ENCODE measurements at regions not wholly inside any gene's neighbourhood (a gene's known extent, or its start where the extent isn't known, plus 50 kb on each side); places are given as distances from the start of the nearest gene placed in this dataset.

DNA sequence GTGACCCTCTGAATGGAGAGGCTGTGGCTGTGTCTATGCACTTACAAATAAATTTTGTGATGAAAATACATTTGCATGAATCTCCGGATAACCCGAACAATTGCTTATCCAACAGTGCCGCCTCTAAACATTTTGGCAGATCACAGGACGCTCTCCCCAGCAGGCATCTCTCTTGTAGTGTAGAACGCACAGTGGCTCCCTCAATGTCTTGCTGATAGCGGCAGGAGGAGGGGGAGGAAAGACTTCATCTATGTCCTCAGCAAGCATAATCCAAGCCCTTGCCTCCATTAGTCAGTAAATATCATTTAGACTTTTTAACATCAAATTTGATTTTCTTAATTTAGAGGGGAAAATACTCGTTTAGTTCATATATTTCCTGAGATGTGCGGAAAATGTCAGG is 318.1 kb upstream of the IGF1R start:
- Histone ChIP-seq H3K4me3 (no peak overlapping the region), H3K9me3 (no peaks in the 10 kb centered on the region), H3K27me3 (no peaks in the 10 kb centered on the region), H3K27ac (no peak overlapping the region), H3K4me1 (no peaks in the 10 kb centered on the region), H3K36me3 (no peaks in the 10 kb centered on the region)
- TF ChIP-seq, protein P1, sequence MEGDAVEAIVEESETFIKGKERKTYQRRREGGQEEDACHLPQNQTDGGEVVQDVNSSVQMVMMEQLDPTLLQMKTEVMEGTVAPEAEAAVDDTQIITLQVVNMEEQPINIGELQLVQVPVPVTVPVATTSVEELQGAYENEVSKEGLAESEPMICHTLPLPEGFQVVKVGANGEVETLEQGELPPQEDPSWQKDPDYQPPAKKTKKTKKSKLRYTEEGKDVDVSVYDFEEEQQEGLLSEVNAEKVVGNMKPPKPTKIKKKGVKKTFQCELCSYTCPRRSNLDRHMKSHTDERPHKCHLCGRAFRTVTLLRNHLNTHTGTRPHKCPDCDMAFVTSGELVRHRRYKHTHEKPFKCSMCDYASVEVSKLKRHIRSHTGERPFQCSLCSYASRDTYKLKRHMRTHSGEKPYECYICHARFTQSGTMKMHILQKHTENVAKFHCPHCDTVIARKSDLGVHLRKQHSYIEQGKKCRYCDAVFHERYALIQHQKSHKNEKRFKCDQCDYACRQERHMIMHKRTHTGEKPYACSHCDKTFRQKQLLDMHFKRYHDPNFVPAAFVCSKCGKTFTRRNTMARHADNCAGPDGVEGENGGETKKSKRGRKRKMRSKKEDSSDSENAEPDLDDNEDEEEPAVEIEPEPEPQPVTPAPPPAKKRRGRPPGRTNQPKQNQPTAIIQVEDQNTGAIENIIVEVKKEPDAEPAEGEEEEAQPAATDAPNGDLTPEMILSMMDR (IDR thresholded peaks at IDR 0.05) = no peak
- intact Hi-C loops (cut with DNase I) = no loop called here
- DNase-seq (ENCODE audit: low spot score in 2 of 2) = no peak

DNA sequence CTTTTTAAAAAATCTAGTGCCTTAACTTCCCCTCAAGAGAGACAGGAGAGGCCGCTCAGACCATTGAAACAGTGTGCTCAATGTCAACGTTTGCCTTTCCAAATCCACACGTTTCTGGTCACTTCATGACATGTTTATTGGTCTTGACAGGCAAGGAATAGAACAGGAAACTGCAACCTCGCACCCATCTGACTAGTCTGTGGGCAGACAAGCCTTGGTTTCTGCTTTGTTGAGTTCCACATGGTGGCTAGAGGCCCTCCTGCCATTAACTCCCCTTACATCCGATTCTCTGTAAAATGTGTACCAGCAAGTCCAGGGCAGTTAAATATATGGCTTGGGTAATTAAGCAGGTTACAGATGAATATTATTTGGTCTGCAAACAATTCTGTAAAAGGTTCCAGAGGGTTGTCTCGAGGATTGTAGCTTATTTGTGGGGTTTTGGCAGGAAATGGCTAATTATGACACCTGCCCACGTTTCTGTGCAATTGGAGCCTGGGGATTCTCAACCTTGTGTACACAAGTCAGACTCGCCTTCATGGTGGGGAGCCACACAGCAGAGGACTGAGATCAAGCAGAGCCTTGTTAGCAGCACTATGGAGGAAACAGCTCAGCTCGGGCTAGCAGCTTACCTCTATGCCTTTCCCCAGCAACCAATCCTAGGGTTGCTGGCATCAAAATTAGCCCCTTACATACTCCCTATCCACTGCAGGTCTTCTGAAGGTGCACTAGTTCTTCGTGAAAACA is 317.5 kb upstream of the IGF1R start:
- H3K4me1 ChIP-seq = no peaks in the 10 kb centered on the region
- no peak for DNase-seq (ENCODE audit: low spot score in 2 of 2)
- intact Hi-C loops (cut with DNase I) = no loop called here
- H3K27ac ChIP-seq = no peak overlapping the region
- H3K27me3 ChIP-seq = no peaks in the 10 kb centered on the region
- no peaks in the 10 kb centered on the region for H3K9me3 ChIP-seq
- no peaks in the 10 kb centered on the region for H3K36me3 ChIP-seq
- TF ChIP-seq, protein P1 (IDR thresholded peaks at IDR 0.05) = no peak
- no peak overlapping the region for H3K4me3 ChIP-seq

DNA sequence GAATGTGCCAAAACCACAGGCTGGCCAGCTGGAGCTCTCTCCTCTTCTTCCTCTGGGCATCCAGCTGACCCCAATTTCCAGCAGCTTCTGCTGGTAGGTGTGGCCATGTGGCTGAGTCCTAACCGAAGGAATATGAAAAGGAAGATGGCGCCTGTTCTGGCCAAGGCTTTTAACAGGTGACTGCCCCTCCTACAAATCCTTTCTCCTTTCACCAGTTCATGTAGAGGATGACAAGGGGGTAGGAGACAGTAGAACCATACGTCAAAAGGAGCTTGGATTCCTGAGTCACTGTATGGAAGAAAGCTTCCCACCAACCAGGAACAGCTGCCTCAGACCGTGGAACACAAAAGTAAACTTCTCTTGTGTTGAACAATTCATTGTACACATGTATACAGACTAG is 316.7 kb upstream of the IGF1R start:
- H3K4me3 ChIP-seq = no peak overlapping the region
- H3K4me1 ChIP-seq = no peaks in the 10 kb centered on the region
- H3K27me3 ChIP-seq = no peaks in the 10 kb centered on the region
- no peaks in the 10 kb centered on the region for H3K9me3 ChIP-seq
- no peak overlapping the region for H3K27ac ChIP-seq
- DNase-seq (ENCODE audit: low spot score in 2 of 2) = no peak
- intact Hi-C loops (cut with DNase I) = no loop called here
- no peaks in the 10 kb centered on the region for H3K36me3 ChIP-seq
- TF ChIP-seq, protein P1 (IDR thresholded peaks at IDR 0.05) = no peak

DNA sequence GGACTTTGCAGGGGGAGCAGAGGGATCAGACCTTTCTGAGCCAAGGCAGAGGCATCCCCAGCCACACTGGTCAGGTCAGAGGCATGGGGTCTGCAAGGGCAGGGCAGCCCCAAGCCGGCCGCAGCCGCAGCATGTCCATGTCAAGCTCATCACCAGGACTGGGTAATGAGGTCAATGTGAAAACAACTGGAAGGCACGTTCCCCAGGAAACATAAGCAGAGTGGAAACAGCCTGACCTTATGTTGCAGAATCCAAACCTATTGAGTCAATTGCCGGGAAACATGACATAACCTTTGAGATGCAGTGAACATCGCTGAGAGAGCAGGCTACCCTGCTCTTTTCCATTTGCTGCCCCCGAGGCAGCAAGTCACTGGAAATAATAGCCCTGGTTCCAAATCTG is 315.1 kb upstream of the IGF1R start:
- H3K27ac ChIP-seq = no peak overlapping the region
- no peak for DNase-seq (ENCODE audit: low spot score in 2 of 2)
- TF ChIP-seq, protein P1 (IDR thresholded peaks at IDR 0.05) = no peak

DNA sequence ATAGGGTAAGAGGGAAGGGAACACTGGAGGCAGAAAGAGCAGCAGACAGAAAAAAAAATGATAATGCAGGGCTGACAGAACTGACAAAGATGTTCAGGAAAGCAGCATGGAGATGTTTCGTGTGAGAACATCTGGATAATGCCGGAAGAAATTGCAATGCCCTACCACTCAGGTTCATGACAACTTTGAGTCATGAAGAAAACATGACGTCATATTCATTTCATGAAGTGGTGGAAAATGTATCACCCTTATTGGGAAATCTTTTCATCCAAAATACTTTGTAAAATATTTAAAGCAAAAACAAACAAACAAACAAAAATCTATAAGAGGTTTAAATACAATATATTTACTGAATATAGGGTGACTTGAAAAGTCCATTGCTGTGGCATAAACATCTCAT is 305.4 kb upstream of the IGF1R start:
- H3K9me3 ChIP-seq = no peaks in the 10 kb centered on the region
- H3K27ac ChIP-seq = no peak overlapping the region
- DNase-seq (ENCODE audit: low spot score in 2 of 2) = no peak
- no peaks in the 10 kb centered on the region for H3K4me1 ChIP-seq
- no peak overlapping the region for H3K4me3 ChIP-seq
- no peaks in the 10 kb centered on the region for H3K27me3 ChIP-seq
- no peaks in the 10 kb centered on the region for H3K36me3 ChIP-seq
- TF ChIP-seq, protein P1 (IDR thresholded peaks at IDR 0.05) = no peak
- intact Hi-C loops (cut with DNase I) = no loop called here

More for the DNA sequence above, 315.1 kb upstream of the IGF1R start:
- no peaks in the 10 kb centered on the region for H3K4me1 ChIP-seq
- no peak overlapping the region for H3K4me3 ChIP-seq
- no peaks in the 10 kb centered on the region for H3K36me3 ChIP-seq
- H3K9me3 ChIP-seq = no peaks in the 10 kb centered on the region
- H3K27me3 ChIP-seq = no peaks in the 10 kb centered on the region
- intact Hi-C loops (cut with DNase I) = no loop called here

DNA sequence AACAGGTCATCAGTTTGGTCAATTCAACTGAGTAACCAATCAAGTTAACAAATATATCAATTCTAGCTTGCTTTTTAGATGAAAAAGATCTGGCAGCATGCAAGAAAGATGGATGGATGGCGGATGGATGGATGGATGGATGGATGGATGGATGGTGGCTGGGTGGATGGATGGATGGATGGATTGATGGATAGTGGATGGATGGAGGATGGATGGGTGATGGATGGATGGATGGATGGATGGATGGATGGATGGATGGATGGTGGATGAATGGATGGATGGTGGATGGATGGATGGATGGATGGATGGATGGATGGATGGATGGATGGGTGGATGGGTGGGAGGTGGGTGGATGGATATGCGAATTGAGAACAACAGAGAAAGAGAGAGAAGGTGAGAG is 303.7 kb upstream of the IGF1R start:
- Histone ChIP-seq H3K27me3 (no peaks in the 10 kb centered on the region), H3K27ac (no peak overlapping the region), H3K9me3 (no peaks in the 10 kb centered on the region), H3K36me3 (no peaks in the 10 kb centered on the region), H3K4me1 (no peaks in the 10 kb centered on the region), H3K4me3 (no peak overlapping the region)
- intact Hi-C loops (cut with DNase I) = no loop called here
- TF ChIP-seq, protein P1 (IDR thresholded peaks at IDR 0.05) = no peak
- DNase-seq (ENCODE audit: low spot score in 2 of 2) = no peak

Data from ascending aorta (tissue), 2 donors.